ENCODE measurements at regions not wholly inside any gene's neighbourhood (a gene's known extent, or its start where the extent isn't known, plus 50 kb on each side); places are given as distances from the start of the nearest gene placed in this dataset.

- no peak for FAIRE-seq
- TF ChIP-seq POLR2AphosphoS5 (IDR thresholded peaks at IDR 0.05; ENCODE audit: low read depth, low read length) (no peak), POLR2A (IDR thresholded peaks at IDR 0.05; ENCODE audit: low read depth, low read length) (no peak), TAF1 (IDR thresholded peaks at IDR 0.05; ENCODE audit: borderline replicate concordance, low read depth, low read length) (no peak)
- DNase-seq (ENCODE audit: insufficient read length), result no peak
Observed at GRCh38 chr13:99830931-99831330, 140.6 kb downstream of the ZIC5 start.

GRCh38 chr13:99829593-99830239, 141.9 kb downstream of the ZIC5 start:
- DNase-seq (ENCODE audit: insufficient read length), result no peak
- FAIRE-seq, result no peak
- TF ChIP-seq POLR2AphosphoS5 (IDR thresholded peaks at IDR 0.05; ENCODE audit: low read depth, low read length) (no peak), TAF1 (IDR thresholded peaks at IDR 0.05; ENCODE audit: borderline replicate concordance, low read depth, low read length) (no peak), POLR2A (IDR thresholded peaks at IDR 0.05; ENCODE audit: low read depth, low read length) (no peak)

DNA sequence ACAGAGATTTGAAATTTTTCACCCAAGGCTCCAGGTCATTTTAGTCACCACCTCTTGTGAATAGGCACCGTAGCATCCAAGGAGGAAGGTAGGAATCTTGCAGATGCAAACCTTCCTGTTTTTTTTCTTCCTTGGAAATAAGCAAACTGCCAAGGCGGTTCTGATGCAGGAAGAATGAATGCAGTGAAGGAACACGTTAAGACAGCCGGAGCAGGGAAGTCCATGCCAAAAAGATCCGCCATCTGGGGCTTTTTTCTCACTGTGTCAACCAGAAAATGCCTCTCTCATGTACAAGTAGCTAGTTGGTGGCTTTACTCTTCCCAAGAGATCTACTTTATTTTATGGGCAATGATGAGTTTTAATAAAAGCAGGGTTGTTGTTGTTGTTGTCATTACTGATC, 142.4 kb downstream of the ZIC5 start:
- TF ChIP-seq POLR2AphosphoS5 (IDR thresholded peaks at IDR 0.05; ENCODE audit: low read depth, low read length), result no peak
- FAIRE-seq, result no peak
- no peak for DNase-seq (ENCODE audit: insufficient read length)

DNA sequence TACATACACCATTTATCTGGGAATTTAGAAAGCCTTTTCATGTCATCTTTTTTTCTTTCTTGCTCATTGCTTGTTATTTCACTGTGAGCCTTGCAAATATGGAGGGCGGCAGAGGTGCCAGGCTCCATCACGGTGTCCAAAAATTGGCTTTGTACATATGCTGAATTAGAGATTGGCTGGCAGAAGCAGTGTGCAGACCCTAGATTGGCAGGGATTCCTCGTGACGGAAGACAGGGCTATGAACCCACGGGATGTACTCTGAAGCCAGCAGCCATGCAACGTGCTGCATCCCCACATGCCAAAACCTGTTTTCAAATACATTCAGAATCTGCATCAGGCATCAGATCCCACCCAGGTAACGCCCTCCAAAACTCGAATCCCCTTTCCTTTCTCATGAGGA, 142.8 kb downstream of the ZIC5 start:
- no peak for DNase-seq (ENCODE audit: insufficient read length)

GRCh38 chr13:99828123-99828522, 143.4 kb downstream of the ZIC5 start:
- no peak for DNase-seq (ENCODE audit: insufficient read length)
- TF ChIP-seq TAF1 (IDR thresholded peaks at IDR 0.05; ENCODE audit: borderline replicate concordance, low read depth, low read length) (no peak), POLR2A (IDR thresholded peaks at IDR 0.05; ENCODE audit: low read depth, low read length) (no peak), POLR2AphosphoS5 (IDR thresholded peaks at IDR 0.05; ENCODE audit: low read depth, low read length) (no peak)
- peak; percentile 17 for FAIRE-seq

More for the DNA sequence above, 142.8 kb downstream of the ZIC5 start:
- TF ChIP-seq POLR2AphosphoS5 (IDR thresholded peaks at IDR 0.05; ENCODE audit: low read depth, low read length) (no peak), POLR2A (IDR thresholded peaks at IDR 0.05; ENCODE audit: low read depth, low read length) (no peak)
- FAIRE-seq, result no peak

- DNase-seq (ENCODE audit: insufficient read length) (no peak), FAIRE-seq (no peak)
- TF ChIP-seq TAF1 (IDR thresholded peaks at IDR 0.05; ENCODE audit: borderline replicate concordance, low read depth, low read length), result no peak
- no peak for TF ChIP-seq POLR2AphosphoS5 (IDR thresholded peaks at IDR 0.05; ENCODE audit: low read depth, low read length)
- TF ChIP-seq POLR2A (IDR thresholded peaks at IDR 0.05; ENCODE audit: low read depth, low read length), result no peak
Observed at GRCh38 chr13:99827011-99827772, 144.4 kb downstream of the ZIC5 start.

GRCh38 chr13:99823961-99824360, 147.6 kb downstream of the ZIC5 start:
- no peak for TF ChIP-seq TAF1 (IDR thresholded peaks at IDR 0.05; ENCODE audit: borderline replicate concordance, low read depth, low read length)
- TF ChIP-seq POLR2AphosphoS5 (IDR thresholded peaks at IDR 0.05; ENCODE audit: low read depth, low read length), result no peak
- TF ChIP-seq POLR2A (IDR thresholded peaks at IDR 0.05; ENCODE audit: low read depth, low read length), result no peak
- DNase-seq (ENCODE audit: insufficient read length), result no peak
- FAIRE-seq, result no peak

- no peak for TF ChIP-seq TAF1 (IDR thresholded peaks at IDR 0.05; ENCODE audit: borderline replicate concordance, low read depth, low read length)
- no peak for TF ChIP-seq POLR2A (IDR thresholded peaks at IDR 0.05; ENCODE audit: low read depth, low read length)
- TF ChIP-seq POLR2AphosphoS5 (IDR thresholded peaks at IDR 0.05; ENCODE audit: low read depth, low read length), result no peak
- DNase-seq (ENCODE audit: insufficient read length) (no peak), FAIRE-seq (no peak)
Observed at GRCh38 chr13:99822820-99823219, 148.7 kb downstream of the ZIC5 start.

GRCh38 chr13:99821741-99822140, 149.8 kb downstream of the ZIC5 start:
- FAIRE-seq (no peak), DNase-seq (ENCODE audit: insufficient read length) (no peak)
- no peak for TF ChIP-seq TAF1 (IDR thresholded peaks at IDR 0.05; ENCODE audit: borderline replicate concordance, low read depth, low read length)
- no peak for TF ChIP-seq POLR2AphosphoS5 (IDR thresholded peaks at IDR 0.05; ENCODE audit: low read depth, low read length)
- no peak for TF ChIP-seq POLR2A (IDR thresholded peaks at IDR 0.05; ENCODE audit: low read depth, low read length)

DNA sequence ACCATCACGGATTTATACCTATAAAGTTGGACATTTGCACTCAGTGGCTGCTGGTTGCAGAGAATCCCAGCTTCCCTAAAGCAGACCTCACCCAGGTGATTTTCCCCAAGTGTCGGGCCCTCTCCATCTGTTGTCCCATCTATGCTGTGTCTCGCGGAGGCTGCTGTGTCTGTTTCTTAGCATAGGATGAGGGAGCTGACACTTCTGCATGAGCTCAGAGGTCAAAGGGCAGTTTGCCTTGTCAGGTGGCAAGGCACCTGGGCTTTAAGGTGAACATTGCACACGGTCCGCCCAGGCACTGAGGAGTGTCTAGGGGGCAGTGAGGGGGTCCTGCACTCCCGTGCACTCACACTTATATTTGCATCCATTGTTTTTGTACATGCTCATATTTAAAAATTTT, 151.6 kb downstream of the ZIC5 start:
- TF ChIP-seq POLR2AphosphoS5 (IDR thresholded peaks at IDR 0.05; ENCODE audit: low read depth, low read length) (no peak), TAF1 (IDR thresholded peaks at IDR 0.05; ENCODE audit: borderline replicate concordance, low read depth, low read length) (no peak), POLR2A (IDR thresholded peaks at IDR 0.05; ENCODE audit: low read depth, low read length) (no peak)
- FAIRE-seq (no peak), DNase-seq (ENCODE audit: insufficient read length) (no peak)

DNA sequence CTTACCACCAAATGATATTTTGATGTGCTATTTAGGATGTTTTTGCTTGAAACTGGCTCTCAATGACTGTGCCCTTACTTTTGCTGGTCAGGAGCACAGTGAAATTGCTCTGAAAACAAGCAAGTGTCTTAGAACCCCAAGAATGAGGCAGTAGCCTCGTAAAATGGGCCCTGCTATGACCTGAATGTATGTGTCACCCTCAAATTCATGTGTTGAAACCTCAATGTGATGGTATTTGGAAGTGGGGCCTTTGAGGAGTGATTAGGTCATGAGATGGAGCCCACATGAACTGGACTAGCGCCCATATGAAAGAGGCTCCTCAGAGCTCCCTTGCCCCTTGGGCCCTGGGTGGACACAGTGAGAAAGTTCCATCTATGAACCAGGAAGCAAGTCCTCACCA, 155.2 kb downstream of the ZIC5 start:
- FAIRE-seq (no peak), DNase-seq (ENCODE audit: insufficient read length) (no peak)
- no peak for TF ChIP-seq POLR2A (IDR thresholded peaks at IDR 0.05; ENCODE audit: low read depth, low read length)
- TF ChIP-seq POLR2AphosphoS5 (IDR thresholded peaks at IDR 0.05; ENCODE audit: low read depth, low read length), result no peak
- TF ChIP-seq TAF1 (IDR thresholded peaks at IDR 0.05; ENCODE audit: borderline replicate concordance, low read depth, low read length), result no peak

Data from GM12892 (cell line).